GM21367 (cell line): ENCODE measurements at regions not wholly inside any gene's neighbourhood (a gene's known extent, or its start where the extent isn't known, plus 50 kb on each side); places are given as distances from the start of the nearest gene placed in this dataset.

Experiments used
- ATAC-seq: cut with Tn5 transposase; IDR thresholded peaks from one replicate; pipeline ENCODE4 v1.9.1; 2021; ENCODE audit not compliant: unreplicated experiment

GRCh38 chr2:150788426-150789140 lies 301.1 kb upstream of the RND3 start:
- ATAC-seq = no peak

- no peak for ATAC-seq
These were observed 300.1 kb upstream of the RND3 start for GRCh38 chr2:150787353-150788093.

GRCh38 chr2:150784389-150784788 lies 296.9 kb upstream of the RND3 start:
- no peak for ATAC-seq

- ATAC-seq = no peak
These were observed 296.4 kb upstream of the RND3 start for GRCh38 chr2:150783896-150784295.

- no peak for ATAC-seq
These were observed 295.5 kb upstream of the RND3 start for GRCh38 chr2:150783015-150783414.

- no peak for ATAC-seq
These were observed 295.1 kb upstream of the RND3 start for GRCh38 chr2:150782613-150783012.

- ATAC-seq = no peak
These were observed 293.7 kb upstream of the RND3 start for GRCh38 chr2:150781142-150781541.

GRCh38 chr2:150778828-150779227 lies 291.4 kb upstream of the RND3 start:
- ATAC-seq = no peak

GRCh38 chr2:150769421-150769820 lies 282.0 kb upstream of the RND3 start:
- ATAC-seq = no peak

GRCh38 chr2:150767991-150768746 lies 280.7 kb upstream of the RND3 start:
- no peak for ATAC-seq

GRCh38 chr2:150762571-150762970 lies 275.1 kb upstream of the RND3 start:
- ATAC-seq = no peak

- ATAC-seq = no peak
These were observed 272.1 kb upstream of the RND3 start for GRCh38 chr2:150759531-150759930.

- no peak for ATAC-seq
These were observed 271.6 kb upstream of the RND3 start for GRCh38 chr2:150759106-150759505.

- no peak for ATAC-seq
These were observed 264.8 kb upstream of the RND3 start for GRCh38 chr2:150752229-150752628.

GRCh38 chr2:150750720-150751119 lies 263.3 kb upstream of the RND3 start:
- no peak for ATAC-seq

GRCh38 chr2:150742094-150742493 lies 254.6 kb upstream of the RND3 start:
- ATAC-seq = no peak

GRCh38 chr2:150735894-150736498 lies 248.5 kb upstream of the RND3 start:
- no peak for ATAC-seq

- no peak for ATAC-seq
These were observed 245.7 kb upstream of the RND3 start for GRCh38 chr2:150733051-150733618.

GRCh38 chr2:150732491-150732890 lies 245.0 kb upstream of the RND3 start:
- ATAC-seq = no peak

- ATAC-seq = no peak
These were observed 244.6 kb upstream of the RND3 start for GRCh38 chr2:150732064-150732463.

- peak; percentile 39 for ATAC-seq
These were observed 242.1 kb upstream of the RND3 start for GRCh38 chr2:150729495-150729955.
